H1 (cell line): ENCODE measurements at regions not wholly inside any gene's neighbourhood (a gene's known extent, or its start where the extent isn't known, plus 50 kb on each side); places are given as distances from the start of the nearest gene placed in this dataset.

Source experiments
- CTCF ChIA-PET: fragments of 300-600 bp; sonication (Branson Sonifier 250); formaldehyde crosslinking; loops from one replicate; lab custom pipeline; 2021; ENCODE audit not compliant: partially characterized antibody; lab: Charles Lee
- POLR2A ChIA-PET: fragments of 300-600 bp; sonication (Branson Sonifier 250); formaldehyde crosslinking; loops from one replicate; lab custom pipeline; 2021; ENCODE audit warnings: inconsistent platforms; ENCODE audit not compliant: partially characterized antibody; lab: Charles Lee
- DNase-seq, 2 experiments: peaks; one replicate each; pipeline versions ENCODE4 v3.0.0 to v3.0.0-alpha.2; 2010 to 2022; ENCODE audit warnings: low spot score in 2 of 2, low read depth in 1 of 2, mixed read lengths in 1 of 2
- FAIRE-seq: peaks from 2 replicates; lab custom pipeline; 2011; peaks lifted over from hg19 to GRCh38; lab: Jason Lieb, UNC
- H2AFZ ChIP-seq: 2 replicates; pipeline ENCODE4 v1.8.1; 2012; ENCODE audit warnings: low read length, inconsistent platforms
- H2AK5ac ChIP-seq: 2 replicates; pipeline ENCODE4 v1.6.1; 2013; ENCODE audit warnings: low read depth, low read length
- H2BK120ac ChIP-seq: replicated peaks from 2 replicates; pipeline ENCODE3; 2013; ENCODE audit warnings: low read depth, low read length, inconsistent platforms
- H2BK12ac ChIP-seq: 2 replicates; pipeline ENCODE4 v1.6.1; 2013; ENCODE audit warnings: low read depth, low read length
- H2BK15ac ChIP-seq: 2 replicates; pipeline ENCODE4 v1.6.1; 2013; ENCODE audit warnings: low read length
- H2BK20ac ChIP-seq: 2 replicates; pipeline ENCODE4 v1.6.1; 2013; ENCODE audit warnings: low read length
- H2BK5ac ChIP-seq: 2 replicates; pipeline ENCODE4 v1.6.1; 2013; ENCODE audit warnings: low read depth, low read length
- H3K14ac ChIP-seq: 2 replicates; pipeline ENCODE4 v1.6.1; 2013; ENCODE audit warnings: inconsistent platforms; ENCODE audit not compliant: insufficient read length
- H3K18ac ChIP-seq: 2 replicates; pipeline ENCODE4 v1.6.1; 2013; ENCODE audit warnings: low read length; ENCODE audit errors: extremely low read depth
- H3K23ac ChIP-seq: 2 replicates; pipeline ENCODE4 v1.6.1; 2013; ENCODE audit warnings: inconsistent platforms; ENCODE audit not compliant: insufficient read length
- H3K23me2 ChIP-seq: 2 replicates; pipeline ENCODE4 v1.6.1; 2013; ENCODE audit warnings: low read depth, low read length
- H3K27ac ChIP-seq: 2 replicates; pipeline ENCODE4 v1.6.1; 2011; ENCODE audit warnings: low read depth, low read length, inconsistent platforms
- H3K27me3 ChIP-seq, 4 experiments: replicated peaks in 1 of 4; 1 replicate in 1 of 4; 2 replicates in 3 of 4; pipeline versions ENCODE4 v1.6.1 to v1.8.1; 2011 to 2013; ENCODE audit warnings: low read length in 3 of 4, mild to moderate bottlenecking in 3 of 4, inconsistent platforms in 2 of 4, mixed read lengths in 2 of 4, moderate library complexity in 1 of 4; ENCODE audit not compliant: control insufficient read depth in 3 of 4, insufficient read depth in 3 of 4; ENCODE audit errors: extremely low read depth in 1 of 4
- H3K36me3 ChIP-seq, 4 experiments: 2 replicates each; pipeline versions ENCODE4 v1.6.1 to v1.8.1; 2011 to 2013; ENCODE audit warnings: mild to moderate bottlenecking in 4 of 4, low read length in 3 of 4, moderate library complexity in 2 of 4, control low read depth in 1 of 4, inconsistent platforms in 1 of 4; ENCODE audit not compliant: insufficient read depth in 4 of 4, control insufficient read depth in 2 of 4
- H3K4ac ChIP-seq: replicated peaks from 2 replicates; pipeline ENCODE3; 2013; ENCODE audit warnings: low read length, low read depth, mixed read lengths, inconsistent platforms; ENCODE audit not compliant: insufficient read length
- H3K4me1 ChIP-seq, 4 experiments: replicated peaks in 1 of 4; 1 replicate in 1 of 4; 2 replicates in 3 of 4; pipeline versions ENCODE4 v1.6.1 to v1.8.1; 2011 to 2013; ENCODE audit warnings: low read length in 3 of 4, inconsistent platforms in 2 of 4, mixed read lengths in 1 of 4; ENCODE audit not compliant: insufficient read depth in 4 of 4, control insufficient read depth in 3 of 4
- H3K4me2 ChIP-seq, 2 experiments: 2 replicates each; pipeline versions ENCODE4 v1.6.1 to v1.8.1; 2011 to 2013; ENCODE audit warnings: low read depth in 2 of 2, low read length in 2 of 2, control low read depth in 1 of 2, inconsistent platforms in 1 of 2, mild to moderate bottlenecking in 1 of 2; ENCODE audit not compliant: insufficient read depth in 1 of 2
- H3K4me3 ChIP-seq, 4 experiments: fragments of 200-600, 300-600 bp in 1 of 4; sonication (generic), shearing (Covaris generic), sonication (Bioruptor Twin) in 1 of 4; 2 replicates each; pipeline versions ENCODE4 v1.5.1 to v1.8.1; 2011 to 2016; ENCODE audit warnings: low read length in 4 of 4, low read depth in 3 of 4, control low read depth in 2 of 4, inconsistent platforms in 2 of 4, mild to moderate bottlenecking in 2 of 4, mixed read lengths in 1 of 4, moderate library complexity in 1 of 4; ENCODE audit not compliant: insufficient read depth in 2 of 4; ENCODE audit errors: extremely low read depth in 1 of 4
- H3K56ac ChIP-seq: replicated peaks from 2 replicates; pipeline ENCODE3; 2013; ENCODE audit warnings: low read depth, mild to moderate bottlenecking, mixed read lengths, low read length, inconsistent platforms; ENCODE audit not compliant: insufficient read length
- H3K79me1 ChIP-seq: 2 replicates; pipeline ENCODE4 v1.6.1; 2013; ENCODE audit warnings: low read depth, low read length, control low read depth
- H3K79me2 ChIP-seq, 2 experiments: 2 replicates each; pipeline versions ENCODE4 v1.6.1 to v1.8.1; 2012 to 2013; ENCODE audit warnings: low read length in 2 of 2, mild to moderate bottlenecking in 2 of 2, inconsistent platforms in 1 of 2; ENCODE audit not compliant: insufficient read depth in 2 of 2, control insufficient read depth in 1 of 2
- H3K9ac ChIP-seq, 4 experiments: replicated peaks in 1 of 4; 1 replicate in 1 of 4; 2 replicates in 3 of 4; pipeline versions ENCODE4 v1.6.1 to v1.8.1; 2011 to 2013; ENCODE audit warnings: low read depth in 3 of 4, low read length in 3 of 4, control low read depth in 2 of 4, mild to moderate bottlenecking in 2 of 4, moderate library complexity in 2 of 4, inconsistent platforms in 1 of 4; ENCODE audit errors: extremely low read depth in 1 of 4
- H3K9me3 ChIP-seq, 2 experiments: 2 replicates each; pipeline versions ENCODE4 v1.6.1 to v1.8.1; 2012 to 2013; ENCODE audit warnings: mild to moderate bottlenecking in 2 of 2, moderate library complexity in 2 of 2, control low read depth in 1 of 2, inconsistent platforms in 1 of 2, low read depth in 1 of 2, low read length in 1 of 2, mixed read lengths in 1 of 2; ENCODE audit not compliant: insufficient read depth in 2 of 2
- H4K20me1 ChIP-seq, 2 experiments: replicated peaks in 1 of 2; 2 replicates each; pipeline versions ENCODE3 to v1.8.1; 2011 to 2013; ENCODE audit warnings: inconsistent platforms in 2 of 2, low read length in 2 of 2, mild to moderate bottlenecking in 1 of 2; ENCODE audit not compliant: insufficient read depth in 2 of 2, control insufficient read depth in 1 of 2
- H4K5ac ChIP-seq: 2 replicates; pipeline ENCODE4 v1.6.1; 2013; ENCODE audit warnings: low read length, low read depth, mixed read lengths, inconsistent platforms; ENCODE audit not compliant: insufficient read length
- H4K8ac ChIP-seq: 2 replicates; pipeline ENCODE4 v1.8.0; 2013; ENCODE audit warnings: mild to moderate bottlenecking, moderate library complexity, low read length, inconsistent platforms; ENCODE audit not compliant: insufficient read depth; ENCODE audit errors: extremely low read depth
- H4K91ac ChIP-seq: replicated peaks from 2 replicates; pipeline ENCODE3; 2013; ENCODE audit warnings: low read length, mixed read lengths, inconsistent platforms; ENCODE audit not compliant: insufficient read length
- ASH2L ChIP-seq: fragments of 200-600, 300-600 bp; sonication (generic); IDR thresholded peaks from one replicate; pipeline ENCODE4 v1.7.1; 2017; ENCODE audit warnings: low read length
- KDM1A ChIP-seq: fragments of 200-600, 300-600 bp; sonication (generic); IDR thresholded peaks from 2 replicates; pipeline ENCODE4 v1.7.1; 2016; ENCODE audit warnings: mild to moderate bottlenecking, low read length, borderline replicate concordance
- SP1 ChIP-seq: IDR thresholded peaks from 2 replicates; pipeline ENCODE4 v1.6.1; 2011; ENCODE audit warnings: low read depth, low read length
- TAF7 ChIP-seq: optimal IDR thresholded peaks from 2 replicates; pipeline ENCODE3; 2011; ENCODE audit warnings: low read depth, mild to moderate bottlenecking, inconsistent platforms, low read length, moderate library complexity, borderline replicate concordance
- USF2 ChIP-seq: IDR thresholded peaks from 2 replicates; pipeline ENCODE4 v1.6.1; 2011; ENCODE audit warnings: low read length, improper control_type of control experiment
- WGBS, 2 experiments: shearing (Covaris generic) in 1 of 2; methylation state at CpG; one replicate each; pipeline versions ENCODE4 v1.1.6 to v1.1.7; 2013 to 2015; ENCODE audit warnings: low lambda C conversion rate in 2 of 2, mixed read lengths in 2 of 2, inconsistent platforms in 1 of 2, low coverage in 1 of 2, missing lambda C conversion rate in 1 of 2; ENCODE audit not compliant: insufficient replicate concordance in 2 of 2, insufficient coverage in 1 of 2, insufficient read length in 1 of 2; ENCODE audit errors: extremely low coverage in 1 of 2, missing lambda C conversion rate in 1 of 2; 5-methylcytosine and 5-hydroxymethylcytosine counted together

- H4K8ac ChIP-seq: no peak overlapping the region
These were observed 173.1 kb upstream of the CMC1 start for GRCh38 chr3:28068342-28068741.

More at GRCh38 chr3:28068342-28068741, 173.1 kb upstream of the CMC1 start:
- ChIA-PET POLR2A (no interaction called here), CTCF (interaction anchor here (1.1 to 1.3 kb wide), 2 partner anchors 10 to 28 kb away, joined by 4 to 5 read pairs; no protein-coding TSS in a partner anchor)
- H2BK12ac ChIP-seq: no peak overlapping the region
- no peak overlapping the region for H2AFZ ChIP-seq
- H2AK5ac ChIP-seq: no peak overlapping the region
- TF ChIP-seq USF2 (no peak), SP1 (no peak), TAF7 (no peak), KDM1A (no peak), ASH2L (no peak)
- H3K4me1 ChIP-seq: peaks cover 0 to 2% (median 0%) of the 10 kb centered on the region in 4 experiments; a peak in 1 of 7 replicates
- no peaks in the 10 kb centered on the region for H4K20me1 ChIP-seq
- H2BK15ac ChIP-seq: no peak overlapping the region; the same call in 1 of the 2 replicates
- H3K14ac ChIP-seq: no peak overlapping the region
- no peaks in the 10 kb centered on the region for H3K36me3 ChIP-seq
- DNase-seq: no peak
- no peak overlapping the region for H3K18ac ChIP-seq
- H4K91ac ChIP-seq: no peak overlapping the region
- no peaks in the 10 kb centered on the region for H3K79me1 ChIP-seq
- no peak overlapping the region for H3K27ac ChIP-seq
- no peaks in the 10 kb centered on the region for H3K27me3 ChIP-seq
- H3K23me2 ChIP-seq: no peaks in the 10 kb centered on the region
- H3K4me3 ChIP-seq: no peak overlapping the region
- no peaks in the 10 kb centered on the region for H3K79me2 ChIP-seq
- no peak overlapping the region for H3K4ac ChIP-seq
- H2BK120ac ChIP-seq: no peak overlapping the region
- H2BK20ac ChIP-seq: no peak overlapping the region
- no peak overlapping the region for H3K9ac ChIP-seq
- 87% methylated on average over 2 of the region's 2 CpGs; no CpG with 5 or more reads in 1 of the 2 experiments for WGBS, 2 experiments
- peaks cover 0 to 8% of the 10 kb centered on the region in 2 experiments; a peak in 1 of 4 replicates for H3K9me3 ChIP-seq
- no peak overlapping the region for H3K56ac ChIP-seq
- no peak overlapping the region for H3K23ac ChIP-seq
- FAIRE-seq: no peak
- H4K5ac ChIP-seq: no peak overlapping the region
- no peak overlapping the region for H2BK5ac ChIP-seq
- H3K4me2 ChIP-seq: no peak overlapping the region
